ENCODE measurements at regions not wholly inside any gene's neighbourhood (a gene's known extent, or its start where the extent isn't known, plus 50 kb on each side); places are given as distances from the start of the nearest gene placed in this dataset.

DNA sequence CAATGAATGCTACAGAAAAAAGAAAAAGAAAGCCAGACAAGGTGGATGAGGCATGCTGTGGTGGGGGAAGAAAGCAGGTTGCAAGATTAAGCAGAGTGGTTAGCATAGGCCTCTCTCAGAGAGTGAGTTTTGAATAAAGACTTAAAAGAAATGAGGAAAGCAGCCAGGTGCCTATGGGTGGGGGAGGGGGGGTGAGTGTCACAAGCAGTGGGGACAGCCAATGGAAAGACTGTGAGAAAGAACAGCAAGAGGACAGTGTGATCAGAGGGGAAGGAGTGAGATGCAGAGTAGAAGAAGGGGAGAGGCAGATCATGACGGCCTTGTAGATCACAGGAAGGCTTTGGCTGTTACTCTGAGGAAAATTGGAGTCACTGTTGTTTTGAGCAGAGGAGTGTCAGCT lies 162.5 kb downstream of the SOX3 start:
- DNase-seq (ENCODE audit: low read depth): no peak
- no peak overlapping the region for H3K4me3 ChIP-seq (ENCODE audit: low read depth, low read length)
- TF ChIP-seq, protein P1, sequence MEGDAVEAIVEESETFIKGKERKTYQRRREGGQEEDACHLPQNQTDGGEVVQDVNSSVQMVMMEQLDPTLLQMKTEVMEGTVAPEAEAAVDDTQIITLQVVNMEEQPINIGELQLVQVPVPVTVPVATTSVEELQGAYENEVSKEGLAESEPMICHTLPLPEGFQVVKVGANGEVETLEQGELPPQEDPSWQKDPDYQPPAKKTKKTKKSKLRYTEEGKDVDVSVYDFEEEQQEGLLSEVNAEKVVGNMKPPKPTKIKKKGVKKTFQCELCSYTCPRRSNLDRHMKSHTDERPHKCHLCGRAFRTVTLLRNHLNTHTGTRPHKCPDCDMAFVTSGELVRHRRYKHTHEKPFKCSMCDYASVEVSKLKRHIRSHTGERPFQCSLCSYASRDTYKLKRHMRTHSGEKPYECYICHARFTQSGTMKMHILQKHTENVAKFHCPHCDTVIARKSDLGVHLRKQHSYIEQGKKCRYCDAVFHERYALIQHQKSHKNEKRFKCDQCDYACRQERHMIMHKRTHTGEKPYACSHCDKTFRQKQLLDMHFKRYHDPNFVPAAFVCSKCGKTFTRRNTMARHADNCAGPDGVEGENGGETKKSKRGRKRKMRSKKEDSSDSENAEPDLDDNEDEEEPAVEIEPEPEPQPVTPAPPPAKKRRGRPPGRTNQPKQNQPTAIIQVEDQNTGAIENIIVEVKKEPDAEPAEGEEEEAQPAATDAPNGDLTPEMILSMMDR (conservative IDR thresholded peaks at IDR 0.05; ENCODE audit: low read depth, low read length): no peak

DNA sequence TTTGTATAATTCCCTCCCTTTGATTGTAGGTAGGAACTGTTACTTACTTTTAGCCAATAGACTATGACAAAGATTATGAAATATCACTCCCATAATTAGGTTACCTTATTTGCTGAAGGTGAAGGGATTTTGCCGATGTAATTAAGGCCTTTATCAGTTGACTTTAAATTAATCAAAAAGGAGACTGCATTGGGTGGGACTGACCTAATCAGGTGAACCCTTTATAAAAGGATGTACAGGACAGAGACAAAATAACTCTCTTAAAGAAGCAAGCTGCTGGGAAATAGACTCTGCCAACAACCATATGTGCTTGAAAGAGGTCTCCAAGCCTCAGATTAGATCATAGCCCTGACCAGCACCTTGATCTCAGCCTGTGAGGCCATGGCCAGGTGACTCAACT lies 167.6 kb downstream of the SOX3 start:
- DNase-seq (ENCODE audit: low read depth): no peak
- H3K4me3 ChIP-seq (ENCODE audit: low read depth, low read length): no peak overlapping the region
- TF ChIP-seq, protein P1 (conservative IDR thresholded peaks at IDR 0.05; ENCODE audit: low read depth, low read length): no peak

DNA sequence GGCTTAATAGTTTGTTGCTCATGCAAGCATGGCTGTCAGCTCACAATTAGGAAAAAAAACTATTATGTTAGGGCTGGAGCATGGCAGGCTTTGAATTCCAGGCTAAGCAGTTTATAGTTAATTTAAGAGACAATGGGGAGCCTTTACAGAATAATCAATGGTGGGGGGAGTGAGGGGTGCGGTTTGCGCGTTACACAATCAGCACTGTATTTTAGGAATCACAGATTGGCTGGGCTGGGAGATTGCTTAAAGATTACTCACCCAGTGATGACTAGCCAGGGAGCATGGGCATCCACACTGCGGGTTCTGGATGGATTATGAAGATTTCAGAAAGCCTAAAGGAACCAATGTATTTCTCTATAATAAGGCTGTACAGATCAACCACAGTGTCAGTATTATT lies 186.6 kb downstream of the SOX3 start:
- H3K4me3 ChIP-seq (ENCODE audit: low read depth, low read length): no peak overlapping the region
- peak; percentile 9 for DNase-seq (ENCODE audit: low read depth)
- TF ChIP-seq, protein P1 (conservative IDR thresholded peaks at IDR 0.05; ENCODE audit: low read depth, low read length): no peak

DNA sequence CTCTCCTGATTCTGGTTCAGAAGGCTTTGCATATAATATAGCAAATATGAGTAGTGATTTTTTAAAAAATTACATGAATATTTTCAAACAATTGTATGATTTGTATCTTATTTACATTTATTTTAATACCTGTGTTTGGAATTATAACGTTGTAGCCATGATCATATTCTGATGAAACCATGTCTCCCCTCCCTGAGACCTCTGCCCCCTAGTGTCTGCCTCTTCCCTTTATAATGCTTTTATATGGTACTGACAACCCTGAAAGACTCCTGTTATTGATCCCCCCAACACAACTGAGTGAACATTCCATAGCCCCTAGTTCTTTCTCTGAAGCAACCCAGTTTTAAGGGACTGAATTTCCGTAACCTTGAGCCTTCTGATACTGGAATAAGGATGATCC lies 187.4 kb downstream of the SOX3 start:
- H3K4me3 ChIP-seq (ENCODE audit: low read depth, low read length): no peak overlapping the region
- no peak for DNase-seq (ENCODE audit: low read depth)
- TF ChIP-seq, protein P1 (conservative IDR thresholded peaks at IDR 0.05; ENCODE audit: low read depth, low read length): peak; percentile 14

DNA sequence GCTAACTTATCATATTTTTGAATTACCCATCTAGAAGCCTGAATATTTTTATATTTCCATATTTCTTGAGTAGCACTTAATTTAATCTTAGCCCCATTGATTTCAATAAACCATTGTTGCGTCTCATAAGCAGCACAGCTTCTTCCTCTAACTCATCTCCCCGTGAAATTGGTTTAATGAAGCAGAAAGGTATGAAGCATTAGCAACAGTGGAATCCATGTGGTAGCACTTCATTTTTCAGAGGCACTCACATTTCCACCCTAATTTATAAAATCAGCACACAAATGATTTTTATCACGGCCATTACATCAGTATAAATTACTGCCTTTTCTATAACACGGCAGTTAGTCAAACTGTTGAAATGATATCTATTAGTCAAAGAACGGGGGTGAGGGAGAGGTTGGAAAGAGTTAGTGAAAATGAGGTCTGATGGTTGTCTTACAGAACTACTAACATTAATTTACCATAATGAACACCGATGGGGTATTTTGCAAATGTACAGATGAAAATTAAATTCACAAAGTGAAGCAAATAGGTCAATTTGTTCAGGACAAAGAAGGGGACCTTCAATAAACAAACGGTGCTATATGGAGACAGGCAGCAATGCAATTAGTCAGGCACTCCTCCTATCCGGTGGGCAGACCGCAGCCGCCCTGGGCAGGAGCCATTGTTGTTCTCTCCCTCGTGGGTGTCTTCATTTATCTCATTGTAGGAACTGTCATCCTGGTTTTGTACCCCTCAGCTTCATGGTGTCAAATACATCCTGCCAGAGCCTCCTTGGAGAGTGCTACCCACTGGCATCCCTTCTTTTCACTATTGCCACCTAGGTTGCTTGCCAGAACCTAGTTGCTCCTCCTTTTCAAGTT lies 205.7 kb downstream of the SOX3 start:
- no peak for DNase-seq (ENCODE audit: low read depth)
- H3K4me3 ChIP-seq (ENCODE audit: low read depth, low read length): no peak overlapping the region
- TF ChIP-seq, protein P1 (conservative IDR thresholded peaks at IDR 0.05; ENCODE audit: low read depth, low read length): no peak

DNA sequence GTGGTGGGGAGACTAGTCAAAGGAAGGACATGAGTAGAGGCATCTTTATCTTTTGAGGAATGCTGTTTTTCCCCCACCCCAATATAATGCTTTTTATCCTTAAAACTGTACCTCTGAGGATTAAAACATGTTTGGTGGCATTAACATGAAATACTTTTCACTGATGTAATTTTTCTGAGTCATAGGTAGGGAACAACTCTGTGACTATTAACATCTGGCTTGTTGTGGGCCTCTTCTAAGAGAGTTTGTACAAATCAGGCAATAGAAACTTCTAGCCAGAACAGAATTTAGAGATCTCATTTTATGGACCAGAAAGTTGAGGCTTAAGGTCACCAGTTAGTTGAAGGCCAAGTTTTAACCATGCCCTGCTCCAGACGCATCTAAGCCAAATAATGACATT lies 207.6 kb downstream of the SOX3 start:
- no peak overlapping the region for H3K4me3 ChIP-seq (ENCODE audit: low read depth, low read length)
- TF ChIP-seq, protein P1 (conservative IDR thresholded peaks at IDR 0.05; ENCODE audit: low read depth, low read length): no peak
- no peak for DNase-seq (ENCODE audit: low read depth)

DNA sequence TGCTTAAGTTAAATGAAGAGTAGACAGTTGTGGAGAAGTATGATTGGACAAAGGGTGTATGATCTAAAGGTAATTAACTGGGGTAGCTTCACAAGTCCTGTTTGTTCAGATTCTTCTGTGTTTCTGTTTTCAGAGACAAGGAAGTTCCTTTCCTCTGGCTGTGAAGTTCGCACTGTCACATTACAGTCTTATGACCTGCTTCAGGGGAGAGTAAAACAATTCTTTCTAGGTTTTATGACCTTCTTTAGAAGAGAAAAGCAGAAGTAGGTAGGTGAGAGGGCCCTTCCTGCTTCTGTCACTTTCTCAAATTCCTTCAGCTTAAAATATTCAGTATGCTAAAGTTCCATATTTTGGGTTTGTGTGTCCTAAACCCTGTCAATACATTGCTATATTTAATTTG lies 211.9 kb downstream of the SOX3 start:
- no peak overlapping the region for H3K4me3 ChIP-seq (ENCODE audit: low read depth, low read length)
- no peak for DNase-seq (ENCODE audit: low read depth)
- TF ChIP-seq, protein P1 (conservative IDR thresholded peaks at IDR 0.05; ENCODE audit: low read depth, low read length): no peak
